Omental fat pad (tissue), 3 donors: ENCODE measurements at regions not wholly inside any gene's neighbourhood (a gene's known extent, or its start where the extent isn't known, plus 50 kb on each side); places are given as distances from the start of the nearest gene placed in this dataset.

Experiments used
- ATAC-seq: fragments of 150-250 bp; one replicate; pipeline ENCODE4 v1.9.1; 2016; ENCODE audit warnings: mild to moderate bottlenecking, moderate library complexity; ENCODE audit not compliant: low FRiP score
- DNase-seq: peaks from one replicate; pipeline ENCODE4 v3.0.0-alpha.2; 2019; ENCODE audit warnings: low spot score
- CTCF ChIP-seq, 3 donors: fragments of 450-650 bp; IDR thresholded peaks; one replicate each; pipeline ENCODE4 v1.5.1; 2016 to 2017; ENCODE audit warnings: antibody characterized with exemption in 3 of 3, mild to moderate bottlenecking in 3 of 3, moderate library complexity in 2 of 3

DNA sequence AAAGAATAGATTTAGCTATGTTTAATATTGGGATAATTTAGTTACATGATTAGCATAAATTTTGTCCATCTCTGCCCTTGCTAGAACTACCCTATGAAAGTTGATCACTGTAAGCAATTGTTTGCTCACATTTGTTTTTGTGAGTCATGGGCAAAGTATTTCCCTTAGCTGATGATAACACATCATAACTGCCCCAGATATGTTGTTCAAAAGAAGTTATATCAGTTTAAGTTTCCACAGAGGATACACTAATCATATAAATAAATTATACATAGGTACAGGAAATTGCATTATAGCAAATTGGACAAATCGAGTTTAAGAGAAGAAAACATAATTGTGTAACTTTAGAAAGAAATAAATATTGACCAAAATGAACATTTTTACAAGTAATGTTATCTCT, 223.2 kb upstream of the PIK3C3 start:
- ATAC-seq (no peak), DNase-seq (no peak)
- no peak for TF ChIP-seq CTCF (IDR thresholded peaks at IDR 0.05)

- TF ChIP-seq CTCF (IDR thresholded peaks at IDR 0.05): no peak
- ATAC-seq (no peak), DNase-seq (no peak)
These were observed 230.8 kb upstream of the PIK3C3 start for GRCh38 chr18:41724195-41724594.

DNA sequence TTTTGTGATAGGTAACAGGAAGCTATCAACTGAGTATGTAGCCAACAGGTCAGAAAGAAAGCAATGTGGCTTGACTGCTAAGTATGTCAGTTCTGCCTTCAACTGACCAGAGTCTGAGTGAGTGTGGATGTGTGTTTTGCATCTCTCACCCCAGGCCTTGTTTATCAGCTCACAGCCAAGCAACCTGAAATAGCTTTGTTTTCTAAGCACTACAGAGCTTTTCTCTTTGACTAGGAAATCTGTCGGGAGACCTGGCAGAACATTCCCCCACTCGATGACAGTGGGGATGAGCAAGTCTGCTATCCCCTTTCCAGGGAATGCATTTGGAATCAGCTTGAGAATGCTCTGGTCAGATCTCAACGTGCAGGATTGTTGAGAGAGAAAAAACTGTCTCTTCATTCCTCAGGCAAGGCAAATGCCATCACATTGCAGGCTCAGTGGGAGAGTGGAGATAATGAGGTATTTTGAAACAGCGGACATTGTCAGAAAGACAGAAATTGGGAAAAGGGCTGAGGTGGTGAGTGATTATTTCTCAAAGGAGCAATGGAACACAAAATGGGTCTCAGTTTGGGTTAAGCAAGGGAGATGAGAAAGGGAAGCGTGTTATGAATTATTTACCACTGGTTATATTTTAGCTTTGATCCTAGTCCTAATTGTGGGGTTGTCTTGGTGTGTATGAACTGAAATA, 233.8 kb upstream of the PIK3C3 start:
- DNase-seq (no peak), ATAC-seq (no peak)
- no peak for TF ChIP-seq CTCF (IDR thresholded peaks at IDR 0.05)

DNA sequence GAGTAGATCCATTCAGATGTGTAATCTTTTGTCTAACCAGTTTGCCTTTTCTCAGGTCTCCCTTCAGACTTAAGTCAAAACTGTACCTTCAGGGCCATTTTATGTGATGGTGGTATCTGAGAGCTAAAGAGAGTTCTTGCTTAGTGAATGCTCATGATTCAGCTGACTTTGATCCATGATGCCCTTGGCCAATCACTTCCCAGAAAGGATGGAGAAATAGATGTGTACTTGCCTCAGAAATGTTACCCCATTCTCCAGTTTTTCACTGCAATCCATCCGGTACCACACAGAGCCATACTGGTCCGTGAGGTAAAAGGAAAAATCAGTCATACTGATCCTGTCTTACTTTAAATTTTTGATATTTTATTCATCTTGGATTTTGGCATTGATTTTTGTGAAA, 234.8 kb upstream of the PIK3C3 start:
- no peak for TF ChIP-seq CTCF (IDR thresholded peaks at IDR 0.05)
- DNase-seq (no peak), ATAC-seq (no peak)

DNA sequence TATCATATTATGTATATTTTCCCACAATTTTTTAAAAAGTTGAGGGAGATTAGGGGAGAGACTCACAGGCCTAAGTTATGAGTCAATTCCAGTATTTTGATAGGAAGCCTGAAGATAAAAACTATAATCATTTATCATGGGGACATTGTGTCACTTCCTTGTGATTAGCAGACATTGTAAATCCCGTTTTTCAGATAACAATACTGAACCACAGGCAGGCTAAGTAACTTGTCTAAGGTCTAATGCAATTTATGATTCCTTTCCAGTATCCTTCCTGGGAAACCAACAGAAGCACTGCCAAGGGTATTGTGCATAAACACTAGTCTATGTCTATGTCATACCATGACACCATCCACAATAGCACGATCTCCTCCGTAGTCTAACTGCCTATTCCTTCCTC, 235.2 kb upstream of the PIK3C3 start:
- TF ChIP-seq CTCF (IDR thresholded peaks at IDR 0.05): no peak
- ATAC-seq (no peak), DNase-seq (no peak)

DNA sequence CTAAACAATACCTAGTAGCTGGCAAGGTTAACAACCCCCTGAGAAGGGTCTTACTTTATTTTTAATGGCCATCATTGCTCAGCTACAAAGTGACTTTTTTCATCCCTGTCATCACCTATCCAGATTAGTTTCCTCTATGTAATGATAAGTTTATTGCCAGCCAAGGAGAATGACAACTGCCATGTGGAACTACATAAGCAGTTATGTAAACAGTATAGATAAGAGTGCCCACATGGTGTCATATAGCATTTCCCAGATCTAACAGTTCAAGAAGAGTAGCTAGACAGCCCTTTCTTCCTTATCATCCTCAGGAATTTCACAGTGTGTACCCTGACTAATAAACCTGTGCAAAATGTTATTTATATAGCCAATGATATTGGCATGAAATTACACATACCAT, 240.2 kb upstream of the PIK3C3 start:
- ATAC-seq: no peak
- no peak for DNase-seq
- no peak for TF ChIP-seq CTCF (IDR thresholded peaks at IDR 0.05)

- ATAC-seq: no peak
- no peak for DNase-seq
- no peak for TF ChIP-seq CTCF (IDR thresholded peaks at IDR 0.05)
These were observed 240.8 kb upstream of the PIK3C3 start for GRCh38 chr18:41713969-41714825.
